Subcutaneous abdominal adipose tissue (tissue), 5 donors: ENCODE measurements at regions not wholly inside any gene's neighbourhood (a gene's known extent, or its start where the extent isn't known, plus 50 kb on each side); places are given as distances from the start of the nearest gene placed in this dataset.

Source experiments
- H3K27ac ChIP-seq: one replicate; pipeline ENCODE4 v1.7.0; 2013; ENCODE audit warnings: low read depth, mild to moderate bottlenecking, inconsistent platforms, low read length, moderate library complexity
- H3K27me3 ChIP-seq, 5 donors: one replicate each; pipeline ENCODE4 v1.7.0; 2013; ENCODE audit warnings: low read length in 5 of 5, inconsistent platforms in 1 of 5; ENCODE audit not compliant: control insufficient read depth in 5 of 5, insufficient read depth in 4 of 5
- H3K36me3 ChIP-seq, 5 donors: one replicate each; pipeline ENCODE4 v1.7.0; 2013; ENCODE audit warnings: low read length in 5 of 5; ENCODE audit not compliant: control insufficient read depth in 5 of 5, insufficient read depth in 5 of 5
- H3K4me1 ChIP-seq, 5 donors: one replicate each; pipeline ENCODE4 v1.7.0; 2013; ENCODE audit warnings: low read length in 5 of 5, mild to moderate bottlenecking in 3 of 5, moderate library complexity in 1 of 5; ENCODE audit not compliant: control insufficient read depth in 5 of 5, insufficient read depth in 5 of 5
- H3K4me3 ChIP-seq, 5 donors: one replicate each; pipeline ENCODE4 v1.7.0; 2013; ENCODE audit warnings: low read length in 5 of 5, low read depth in 1 of 5
- H3K9ac ChIP-seq, 5 donors: one replicate each; pipeline ENCODE4 v1.7.0; 2013; ENCODE audit warnings: low read length in 5 of 5, mild to moderate bottlenecking in 4 of 5, moderate library complexity in 3 of 5
- H3K9me3 ChIP-seq, 5 donors: one replicate each; pipeline ENCODE4 v1.7.0; 2013; ENCODE audit warnings: low read length in 5 of 5; ENCODE audit not compliant: control insufficient read depth in 5 of 5
- donor health status: healthy.
- donor health status: healthy.
- donor health status: healthy.
- donor health status: healthy.
- donor health status: healthy.

DNA sequence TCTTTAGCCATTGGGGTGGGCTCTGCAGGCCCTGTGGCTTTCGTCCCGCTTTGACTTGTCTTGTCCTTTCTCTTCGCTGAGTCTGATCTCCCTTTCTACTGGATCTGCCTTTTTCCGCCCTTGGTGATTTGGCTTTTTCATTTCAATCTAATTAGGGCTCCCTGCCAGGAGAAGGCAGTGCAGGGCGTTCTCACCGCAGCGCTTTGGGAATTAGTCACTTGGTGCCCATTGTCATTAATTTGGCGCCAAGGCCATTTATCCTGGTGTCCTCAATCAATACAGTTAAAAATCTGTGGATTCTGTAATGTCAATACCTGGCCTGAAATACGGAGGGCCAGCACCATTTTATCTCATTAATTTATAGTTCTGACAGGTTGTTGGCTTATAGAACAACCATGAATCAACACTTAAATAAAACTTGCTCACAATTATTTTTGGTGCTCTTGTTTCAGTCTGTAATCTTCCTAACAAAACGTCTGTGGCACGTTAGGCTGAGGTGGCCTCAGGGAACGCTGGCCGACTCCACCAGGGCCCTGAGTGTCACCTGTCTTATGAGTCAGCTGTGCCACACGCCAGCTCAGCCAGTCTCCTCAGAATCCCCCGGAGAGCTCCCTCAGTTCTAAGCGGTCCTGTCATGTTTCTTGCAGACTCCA, 115.7 kb downstream of the BEGAIN start:
- H3K27ac ChIP-seq, result no peak overlapping the region
- no peak overlapping the region for H3K4me3 ChIP-seq
- H3K9me3 ChIP-seq, result no peaks in the 10 kb centered on the region
- H3K9ac ChIP-seq, result no peak overlapping the region
- H3K27me3 ChIP-seq, result no peaks in the 10 kb centered on the region
- H3K4me1 ChIP-seq, result peaks cover 0 to 9% (median 4%) of the 10 kb centered on the region in 5 donors
- peaks cover 0 to 29% (median 20%) of the 10 kb centered on the region in 5 donors for H3K36me3 ChIP-seq

DNA sequence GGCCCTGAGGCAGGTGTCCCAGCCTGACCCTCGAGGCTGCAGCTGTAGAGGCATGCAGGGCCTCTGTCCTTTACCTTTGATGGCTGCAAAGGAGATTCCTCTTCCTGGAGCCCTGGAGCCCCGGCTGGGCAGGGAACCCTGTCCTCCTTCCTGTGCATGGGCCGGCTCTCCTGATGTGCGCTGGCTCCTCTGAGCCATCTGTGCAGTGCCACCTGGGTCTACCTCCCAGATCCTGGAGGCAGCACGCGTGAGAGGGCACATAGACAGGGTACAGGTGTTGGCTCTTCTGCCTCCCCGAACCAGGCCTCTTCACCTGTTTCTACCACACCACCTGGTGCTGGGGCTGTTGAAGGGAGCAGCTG, 115.1 kb downstream of the BEGAIN start:
- Histone ChIP-seq H3K27ac (no peak overlapping the region), H3K36me3 (peaks cover 0 to 29% (median 20%) of the 10 kb centered on the region in 5 donors), H3K4me3 (no peak overlapping the region), H3K9me3 (no peaks in the 10 kb centered on the region), H3K9ac (no peak overlapping the region), H3K27me3 (no peaks in the 10 kb centered on the region), H3K4me1 (peaks cover 0 to 9% (median 4%) of the 10 kb centered on the region in 5 donors)

DNA sequence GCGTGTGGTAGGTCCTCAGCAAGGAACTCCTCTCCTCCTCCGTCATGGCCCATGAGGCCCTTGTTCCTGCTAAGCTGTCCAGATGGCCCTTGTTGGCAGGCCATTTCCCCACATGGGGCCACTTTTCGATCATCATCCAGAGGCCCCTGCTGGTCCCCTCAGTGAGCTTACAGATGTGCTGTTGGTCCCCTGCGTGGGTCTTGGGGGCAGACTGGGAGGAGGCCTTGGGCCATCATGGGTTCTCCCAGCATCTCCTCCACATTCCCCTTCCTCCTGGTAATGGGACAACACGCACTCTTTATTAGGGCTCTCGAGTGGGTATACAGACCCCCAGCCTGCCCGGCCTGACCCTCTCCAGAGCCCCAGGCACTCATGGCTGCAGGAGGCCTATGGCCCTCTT, 114.7 kb downstream of the BEGAIN start:
- Histone ChIP-seq H3K9me3 (no peaks in the 10 kb centered on the region), H3K27ac (no peak overlapping the region), H3K4me1 (peaks cover 0 to 9% (median 4%) of the 10 kb centered on the region in 5 donors), H3K36me3 (peaks cover 0 to 29% (median 20%) of the 10 kb centered on the region in 5 donors), H3K27me3 (no peaks in the 10 kb centered on the region), H3K4me3 (no peak overlapping the region), H3K9ac (no peak overlapping the region)

DNA sequence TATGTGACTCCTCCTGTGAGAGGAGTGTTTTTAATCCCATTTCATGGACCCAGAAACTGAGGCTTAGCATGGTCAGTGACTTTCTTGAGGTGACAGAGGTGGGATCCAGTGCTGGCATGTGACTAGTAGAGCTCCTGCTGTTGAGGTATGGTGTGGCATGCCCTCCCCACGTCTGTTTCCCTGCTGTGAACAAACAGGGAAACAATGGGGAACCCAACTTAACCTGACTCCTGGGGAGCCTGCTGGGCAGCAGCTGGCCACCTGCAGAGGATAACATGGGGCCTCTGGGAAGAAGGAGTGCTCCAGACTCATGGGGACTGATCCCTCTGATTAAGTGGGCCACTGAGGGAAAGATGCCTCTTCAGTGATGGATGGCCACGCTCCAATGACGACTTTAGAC, 114.0 kb downstream of the BEGAIN start:
- Histone ChIP-seq H3K27ac (no peak overlapping the region), H3K9ac (no peak overlapping the region), H3K4me1 (peaks cover 0 to 9% (median 4%) of the 10 kb centered on the region in 5 donors), H3K9me3 (no peaks in the 10 kb centered on the region), H3K36me3 (peaks cover 0 to 23% (median 16%) of the 10 kb centered on the region in 5 donors), H3K4me3 (no peak overlapping the region), H3K27me3 (no peaks in the 10 kb centered on the region)

DNA sequence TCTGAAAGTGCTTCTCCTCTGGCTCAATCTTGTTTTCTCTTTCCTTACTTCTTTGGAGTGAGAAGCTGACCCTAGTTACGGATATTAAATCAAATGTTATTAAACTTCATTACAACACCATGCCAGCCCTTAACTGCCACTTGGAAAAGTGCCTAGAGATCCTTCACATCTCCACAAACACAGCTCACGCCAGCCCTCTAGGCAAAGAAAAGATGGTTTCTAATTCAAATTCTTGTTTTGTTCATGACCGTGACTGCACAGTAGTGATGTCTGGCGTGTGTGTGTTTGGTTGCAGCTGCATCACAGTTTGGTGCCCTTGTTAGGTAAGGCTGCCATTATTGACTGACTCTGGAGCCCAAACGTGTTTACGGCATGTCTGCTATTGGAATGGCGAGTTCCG, 113.0 kb downstream of the BEGAIN start:
- Histone ChIP-seq H3K9me3 (no peaks in the 10 kb centered on the region), H3K9ac (no peak overlapping the region), H3K27ac (no peak overlapping the region), H3K4me1 (peaks cover 0 to 9% (median 4%) of the 10 kb centered on the region in 5 donors), H3K27me3 (no peaks in the 10 kb centered on the region), H3K4me3 (no peak overlapping the region), H3K36me3 (peaks cover 0 to 21% (median 9%) of the 10 kb centered on the region in 5 donors)

DNA sequence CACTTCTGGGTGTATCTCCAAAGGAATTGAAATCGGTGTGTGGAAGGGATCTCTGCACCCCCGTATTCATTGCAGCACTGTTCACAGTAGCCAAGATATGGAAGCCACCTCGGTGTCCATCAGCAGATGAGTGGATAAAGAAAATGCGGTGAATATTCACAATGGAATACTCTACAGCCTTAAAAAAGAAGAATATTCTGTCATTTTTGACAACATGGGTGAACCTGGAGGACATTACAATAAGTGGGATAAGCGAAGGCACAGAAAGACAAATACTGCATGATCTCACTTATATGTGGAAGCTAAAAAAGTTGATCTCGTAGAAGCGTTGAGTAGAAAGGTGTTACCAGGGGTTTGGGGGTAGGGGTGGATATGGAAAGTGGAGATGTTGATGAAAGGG, 111.9 kb downstream of the BEGAIN start:
- H3K9ac ChIP-seq, result no peak overlapping the region
- H3K27ac ChIP-seq, result no peak overlapping the region
- H3K4me1 ChIP-seq, result peaks cover 0 to 9% (median 4%) of the 10 kb centered on the region in 5 donors
- H3K9me3 ChIP-seq, result no peaks in the 10 kb centered on the region
- H3K36me3 ChIP-seq, result peaks cover 0 to 10% (median 0%) of the 10 kb centered on the region in 5 donors
- no peak overlapping the region for H3K4me3 ChIP-seq
- no peaks in the 10 kb centered on the region for H3K27me3 ChIP-seq

DNA sequence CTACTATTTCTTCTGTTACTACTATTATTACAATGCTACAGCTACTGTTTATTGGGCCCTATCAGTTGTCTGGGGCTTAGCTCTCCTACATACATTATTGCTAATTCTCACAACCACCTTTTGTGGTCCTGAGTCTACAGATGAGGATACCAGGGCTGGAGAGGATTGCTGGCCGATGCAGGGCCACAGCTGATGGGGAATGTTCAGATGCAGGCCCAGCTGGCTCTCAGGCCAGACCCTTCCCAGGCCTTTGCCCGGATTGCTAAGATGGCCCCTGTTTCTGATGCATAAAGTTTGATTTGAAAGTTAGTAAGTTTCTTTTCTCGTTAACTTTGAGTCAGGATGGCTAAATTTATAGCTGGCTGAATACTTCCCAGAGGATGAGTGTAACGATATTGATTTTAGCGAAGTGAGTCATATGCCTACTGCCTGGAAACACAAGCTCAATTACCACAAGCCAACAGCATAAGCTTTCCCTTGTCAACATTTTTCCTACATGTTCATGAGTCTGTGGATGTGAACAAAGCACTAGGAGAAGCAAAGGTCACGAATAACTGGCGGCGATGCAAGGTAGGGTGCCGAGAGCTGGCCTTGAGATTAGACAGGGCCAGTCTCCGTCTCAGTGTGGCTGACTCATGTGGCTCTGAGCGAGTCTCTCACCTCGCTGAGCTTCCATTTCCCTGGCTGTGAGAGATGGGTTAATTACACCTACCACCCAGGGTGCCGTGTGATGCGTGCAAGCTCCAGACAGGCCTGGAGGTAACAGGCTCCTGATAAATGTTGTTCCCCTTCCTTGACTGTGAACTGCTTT, 111.0 kb downstream of the BEGAIN start:
- H3K9ac ChIP-seq, result no peak overlapping the region
- no peak overlapping the region for H3K27ac ChIP-seq
- H3K36me3 ChIP-seq, result peaks cover 0 to 4% (median 0%) of the 10 kb centered on the region in 5 donors
- no peaks in the 10 kb centered on the region for H3K27me3 ChIP-seq
- no peak overlapping the region for H3K4me3 ChIP-seq
- no peaks in the 10 kb centered on the region for H3K9me3 ChIP-seq
- H3K4me1 ChIP-seq, result peaks cover 0 to 9% (median 4%) of the 10 kb centered on the region in 5 donors

DNA sequence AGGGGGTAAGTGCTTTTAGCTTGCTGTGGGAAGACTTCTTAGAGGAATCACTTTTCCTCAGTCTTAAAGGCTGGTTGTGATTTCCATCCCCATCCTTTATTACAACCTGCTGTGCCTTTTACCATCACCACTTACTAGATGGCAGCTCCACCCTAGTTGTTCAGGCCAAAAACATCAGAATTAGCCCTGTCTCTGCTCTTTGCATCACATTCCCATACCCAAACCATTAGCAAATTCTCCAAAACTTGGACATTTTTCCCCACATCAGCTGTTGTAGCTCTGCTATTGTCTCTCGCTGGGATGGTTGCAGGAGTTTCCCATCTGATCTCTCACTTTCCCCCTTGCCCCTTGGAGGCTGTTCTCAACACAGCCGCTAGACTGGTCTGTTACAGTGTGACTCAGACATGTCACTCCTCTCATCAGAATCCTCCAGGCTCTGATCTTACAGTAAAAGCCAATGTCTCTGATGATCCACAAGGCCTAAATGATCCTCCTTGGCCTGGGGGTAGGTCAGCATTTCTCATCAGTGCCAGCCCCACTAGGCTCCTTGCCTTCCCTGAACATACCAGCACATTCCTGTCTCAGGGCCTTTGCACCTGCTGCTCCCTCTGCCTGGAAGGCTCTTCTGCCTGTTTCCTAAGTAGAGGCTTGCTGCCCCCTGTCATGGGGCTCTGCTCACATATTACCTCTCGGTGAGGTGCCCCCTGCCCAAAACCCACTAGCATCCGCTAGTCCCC, 102.5 kb downstream of the BEGAIN start:
- Histone ChIP-seq H3K27me3 (no peaks in the 10 kb centered on the region), H3K27ac (no peak overlapping the region), H3K4me1 (peaks cover 0 to 3% (median 0%) of the 10 kb centered on the region in 5 donors), H3K4me3 (no peak overlapping the region), H3K36me3 (peaks cover 0 to 18% (median 11%) of the 10 kb centered on the region in 5 donors), H3K9me3 (no peaks in the 10 kb centered on the region), H3K9ac (no peak overlapping the region)

DNA sequence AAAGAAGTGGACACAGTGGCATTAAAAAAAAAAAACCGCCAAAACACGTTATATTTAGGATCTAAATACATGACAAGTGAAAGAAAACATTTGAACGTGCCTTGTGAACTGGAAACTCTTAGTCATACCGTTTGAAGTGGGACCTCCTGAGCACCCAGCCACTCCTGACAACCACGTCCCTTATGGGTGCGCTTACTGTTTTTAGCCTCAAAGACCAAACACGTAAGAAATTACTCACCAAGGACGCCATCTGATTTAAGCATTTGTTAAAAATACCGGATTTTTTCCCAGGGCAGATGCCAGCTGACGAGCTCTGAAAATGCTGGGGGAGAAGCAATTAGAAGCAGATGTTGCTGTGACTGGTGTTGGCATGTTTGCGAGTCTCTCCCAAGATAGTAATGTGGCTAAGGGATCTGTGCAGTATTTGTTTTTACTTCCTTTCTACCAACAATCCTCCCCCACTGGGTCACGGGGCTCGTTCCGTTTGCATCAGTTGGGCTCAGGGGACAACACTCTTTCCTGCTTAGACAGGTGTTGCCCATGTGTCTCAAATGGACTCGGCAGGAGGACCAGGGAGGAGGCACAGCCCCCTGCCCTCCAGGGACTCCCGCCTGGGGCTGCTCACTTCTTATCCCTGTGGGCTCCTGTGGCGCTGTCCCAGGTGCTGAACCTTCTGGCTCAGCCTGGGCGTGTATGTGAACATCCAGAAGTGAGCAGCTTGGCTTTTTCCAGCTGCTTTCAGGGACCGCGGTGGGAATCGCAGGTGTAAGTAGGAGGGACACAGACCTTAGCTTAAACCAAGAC, 101.0 kb downstream of the BEGAIN start:
- peaks cover 0 to 18% (median 11%) of the 10 kb centered on the region in 5 donors for H3K36me3 ChIP-seq
- no peak overlapping the region for H3K4me3 ChIP-seq
- H3K9me3 ChIP-seq, result no peaks in the 10 kb centered on the region
- H3K27me3 ChIP-seq, result no peaks in the 10 kb centered on the region
- no peak overlapping the region for H3K9ac ChIP-seq
- H3K4me1 ChIP-seq, result peaks cover 0 to 3% (median 0%) of the 10 kb centered on the region in 5 donors
- no peak overlapping the region for H3K27ac ChIP-seq
